Neural progenitor cell (in vitro differentiated cells): ENCODE measurements at regions not wholly inside any gene's neighbourhood (a gene's known extent, or its start where the extent isn't known, plus 50 kb on each side); places are given as distances from the start of the nearest gene placed in this dataset.

Source experiments
- DNase-seq: peaks from one replicate; pipeline ENCODE4 v3.0.0-alpha.2; 2016; ENCODE audit warnings: low spot score
- H2AFZ ChIP-seq: fragments of 200-600 bp; sonication (generic); replicated peaks from 2 replicates; pipeline ENCODE4 v1.6.1; 2016; ENCODE audit warnings: antibody characterized with exemption
- H3F3A ChIP-seq: fragments of 200-600 bp; sonication (generic); 2 replicates; pipeline ENCODE4 v1.6.1; 2016; ENCODE audit warnings: antibody characterized with exemption, low read depth
- H3K27ac ChIP-seq: fragments of 200-600 bp; sonication (generic); 2 replicates; pipeline ENCODE4 v1.5.1; 2016; ENCODE audit warnings: mild to moderate bottlenecking
- H3K27me3 ChIP-seq: fragments of 200-600 bp; sonication (generic); 2 replicates; pipeline ENCODE4 v1.6.1; 2016; ENCODE audit warnings: mild to moderate bottlenecking, moderate library complexity
- H3K36me3 ChIP-seq: fragments of 200-600 bp; sonication (generic); 2 replicates; pipeline ENCODE4 v1.5.1; 2016
- H3K4me1 ChIP-seq: fragments of 200-600 bp; sonication (generic); 2 replicates; pipeline ENCODE4 v1.6.1; 2016; ENCODE audit warnings: mixed run types
- H3K4me2 ChIP-seq: fragments of 200-600 bp; sonication (generic); 2 replicates; pipeline ENCODE4 v1.6.1; 2016
- H3K4me3 ChIP-seq: fragments of 200-600 bp; sonication (generic); 2 replicates; pipeline ENCODE4 v1.5.1; 2016
- H3K79me2 ChIP-seq: fragments of 200-600 bp; sonication (generic); 2 replicates; pipeline ENCODE4 v1.6.1; 2016; ENCODE audit warnings: low read depth
- H3K9ac ChIP-seq: fragments of 200-600 bp; sonication (generic); 2 replicates; pipeline ENCODE4 v1.6.1; 2016
- H3K9me3 ChIP-seq: fragments of 200-600 bp; sonication (generic); 2 replicates; pipeline ENCODE4 v1.5.1; 2016; ENCODE audit warnings: low read depth
- H4K20me1 ChIP-seq: fragments of 200-600 bp; sonication (generic); 2 replicates; pipeline ENCODE4 v1.6.1; 2016; ENCODE audit warnings: low read depth
- H3K27ac Mint-ChIP-seq: 3 replicates; pipeline ENCODE4 v1.8.0; 2021; ENCODE audit warnings: mixed read lengths
- H3K27me3 Mint-ChIP-seq: 2 replicates; pipeline ENCODE4 v1.8.0; 2022; ENCODE audit warnings: low read depth, mild to moderate bottlenecking, inconsistent platforms, moderate library complexity, mixed read lengths; ENCODE audit not compliant: insufficient read depth
- H3K36me3 Mint-ChIP-seq: 3 replicates; pipeline ENCODE4 v1.8.0; 2021; ENCODE audit warnings: mixed read lengths
- H3K4me1 Mint-ChIP-seq: 3 replicates; pipeline ENCODE4 v1.8.0; 2021; ENCODE audit warnings: mixed read lengths
- H3K4me3 Mint-ChIP-seq: 3 replicates; pipeline ENCODE4 v1.8.0; 2021; ENCODE audit warnings: mild to moderate bottlenecking, moderate library complexity, mixed read lengths
- H3K9me3 Mint-ChIP-seq: 3 replicates; pipeline ENCODE4 v1.8.0; 2020; ENCODE audit warnings: mixed read lengths
- EZH2 ChIP-seq: fragments of 200-600 bp; sonication (generic); IDR thresholded peaks from 2 replicates; pipeline ENCODE4 v1.6.1; 2017; ENCODE audit warnings: antibody characterized with exemption, mild to moderate bottlenecking, moderate library complexity
- EZH2phosphoT487 ChIP-seq: fragments of 200-600 bp; sonication (generic); IDR thresholded peaks from 2 replicates; pipeline ENCODE4 v1.6.1; 2017; ENCODE audit warnings: antibody characterized with exemption
- TF ChIP-seq, protein P1 (sequence below): fragments of 200-600 bp; sonication (generic); IDR thresholded peaks from 2 replicates; pipeline ENCODE4 v1.5.1; 2017; ENCODE audit warnings: antibody characterized with exemption, mild to moderate bottlenecking

DNA sequence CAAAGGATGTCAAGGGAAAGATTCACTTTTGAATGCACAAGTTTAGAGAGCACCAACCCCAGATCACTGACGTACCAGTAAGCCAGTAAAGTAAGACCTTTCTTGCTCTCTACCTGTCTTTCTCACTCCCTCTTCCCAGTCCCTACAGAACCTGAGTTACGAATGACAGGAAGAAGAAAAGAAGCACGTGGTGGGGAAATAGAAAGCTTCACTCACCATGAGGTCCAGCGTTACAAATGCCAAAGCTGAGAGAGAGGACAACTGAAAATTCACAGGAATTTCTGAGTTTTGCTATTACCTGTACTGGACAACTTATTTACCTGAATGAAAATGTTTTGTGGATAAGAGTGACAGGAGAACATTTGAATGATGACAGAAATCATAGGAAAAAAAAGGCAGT, 133.2 kb upstream of the GBE1 start:
- peaks cover 13% of the 10 kb centered on the region for H3K4me1 ChIP-seq
- peaks cover 3% of the 10 kb centered on the region for H3K36me3 ChIP-seq
- Mint-ChIP-seq H3K27me3 (no peaks in the 10 kb centered on the region), H3K36me3 (no peaks in the 10 kb centered on the region), H3K4me1 (peaks cover 13% of the 10 kb centered on the region), H3K27ac (no peak overlapping the region), H3K4me3 (no peak overlapping the region), H3K9me3 (no peaks in the 10 kb centered on the region)
- H3K9ac ChIP-seq, result no peak overlapping the region
- TF ChIP-seq EZH2phosphoT487 (no peak), EZH2 (no peak)
- TF ChIP-seq, protein P1, sequence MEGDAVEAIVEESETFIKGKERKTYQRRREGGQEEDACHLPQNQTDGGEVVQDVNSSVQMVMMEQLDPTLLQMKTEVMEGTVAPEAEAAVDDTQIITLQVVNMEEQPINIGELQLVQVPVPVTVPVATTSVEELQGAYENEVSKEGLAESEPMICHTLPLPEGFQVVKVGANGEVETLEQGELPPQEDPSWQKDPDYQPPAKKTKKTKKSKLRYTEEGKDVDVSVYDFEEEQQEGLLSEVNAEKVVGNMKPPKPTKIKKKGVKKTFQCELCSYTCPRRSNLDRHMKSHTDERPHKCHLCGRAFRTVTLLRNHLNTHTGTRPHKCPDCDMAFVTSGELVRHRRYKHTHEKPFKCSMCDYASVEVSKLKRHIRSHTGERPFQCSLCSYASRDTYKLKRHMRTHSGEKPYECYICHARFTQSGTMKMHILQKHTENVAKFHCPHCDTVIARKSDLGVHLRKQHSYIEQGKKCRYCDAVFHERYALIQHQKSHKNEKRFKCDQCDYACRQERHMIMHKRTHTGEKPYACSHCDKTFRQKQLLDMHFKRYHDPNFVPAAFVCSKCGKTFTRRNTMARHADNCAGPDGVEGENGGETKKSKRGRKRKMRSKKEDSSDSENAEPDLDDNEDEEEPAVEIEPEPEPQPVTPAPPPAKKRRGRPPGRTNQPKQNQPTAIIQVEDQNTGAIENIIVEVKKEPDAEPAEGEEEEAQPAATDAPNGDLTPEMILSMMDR, result no peak
- no peak for DNase-seq
- H3K9me3 ChIP-seq, result no peaks in the 10 kb centered on the region
- no peaks in the 10 kb centered on the region for H4K20me1 ChIP-seq
- no peak overlapping the region for H3K27ac ChIP-seq
- H3K27me3 ChIP-seq, result no peaks in the 10 kb centered on the region
- no peak overlapping the region for H3K4me2 ChIP-seq
- no peaks in the 10 kb centered on the region for H3K79me2 ChIP-seq
- H3K4me3 ChIP-seq, result no peak overlapping the region
- H2AFZ ChIP-seq, result no peak overlapping the region
- H3F3A ChIP-seq, result peaks cover 5% of the 10 kb centered on the region

DNA sequence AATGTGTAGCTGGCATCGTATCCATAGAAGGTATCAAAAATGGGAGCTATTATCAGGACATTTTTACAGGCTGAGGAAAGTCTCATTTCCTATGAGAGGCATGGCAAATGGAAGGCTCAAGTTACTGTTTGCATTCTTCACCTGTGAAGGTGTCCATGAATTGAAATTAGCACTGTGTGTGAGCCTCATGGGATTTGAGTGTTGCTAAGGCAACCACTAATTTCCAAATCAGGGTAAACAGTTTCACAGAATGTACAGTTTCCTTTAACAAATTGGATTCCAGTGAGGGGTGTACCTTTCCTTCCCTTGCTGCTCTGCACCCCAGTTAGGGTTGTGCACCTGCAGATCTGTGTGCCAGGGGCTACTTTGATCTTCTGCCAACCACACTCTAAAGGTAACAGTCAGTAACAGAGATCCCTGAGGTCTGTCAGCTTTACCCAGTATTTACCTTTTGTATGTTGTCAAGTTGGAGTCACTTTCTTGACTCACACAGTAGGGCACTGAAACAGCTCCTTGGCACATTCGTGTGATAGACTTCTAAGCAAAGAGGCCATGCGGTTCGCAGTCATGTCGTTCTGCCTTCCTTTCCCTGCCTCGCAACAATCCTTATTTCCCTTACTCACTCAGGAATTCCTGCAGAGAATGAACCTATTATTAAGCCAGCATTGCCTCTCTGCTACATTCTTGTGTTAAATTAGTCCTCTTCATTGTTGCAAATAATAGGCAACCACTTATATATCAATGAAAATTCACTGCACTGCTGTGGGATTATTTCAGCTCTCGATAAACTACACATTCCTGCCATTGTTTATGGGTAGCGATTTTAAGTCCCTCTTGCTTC, 129.8 kb upstream of the GBE1 start:
- H3K4me3 Mint-ChIP-seq, result no peak overlapping the region
- no peaks in the 10 kb centered on the region for H3K9me3 Mint-ChIP-seq
- Histone ChIP-seq H3K4me3 (no peak overlapping the region), H3F3A (peaks cover 5% of the 10 kb centered on the region), H3K27me3 (no peaks in the 10 kb centered on the region), H3K9me3 (no peaks in the 10 kb centered on the region), H3K27ac (peak overlapping the region; percentile 11), H3K4me1 (peaks cover 9% of the 10 kb centered on the region), H3K9ac (no peak overlapping the region), H2AFZ (peak overlapping the region; percentile 60), H3K4me2 (peak overlapping the region; percentile 36), H3K36me3 (peaks cover 3% of the 10 kb centered on the region), H3K79me2 (no peaks in the 10 kb centered on the region), H4K20me1 (no peaks in the 10 kb centered on the region)
- no peak overlapping the region for H3K27ac Mint-ChIP-seq
- no peaks in the 10 kb centered on the region for H3K36me3 Mint-ChIP-seq
- no peaks in the 10 kb centered on the region for H3K27me3 Mint-ChIP-seq
- peaks cover 9% of the 10 kb centered on the region for H3K4me1 Mint-ChIP-seq
- no peak for TF ChIP-seq EZH2phosphoT487
- TF ChIP-seq EZH2, result no peak
- TF ChIP-seq, protein P1, result no peak
- peak; percentile 61 for DNase-seq

DNA sequence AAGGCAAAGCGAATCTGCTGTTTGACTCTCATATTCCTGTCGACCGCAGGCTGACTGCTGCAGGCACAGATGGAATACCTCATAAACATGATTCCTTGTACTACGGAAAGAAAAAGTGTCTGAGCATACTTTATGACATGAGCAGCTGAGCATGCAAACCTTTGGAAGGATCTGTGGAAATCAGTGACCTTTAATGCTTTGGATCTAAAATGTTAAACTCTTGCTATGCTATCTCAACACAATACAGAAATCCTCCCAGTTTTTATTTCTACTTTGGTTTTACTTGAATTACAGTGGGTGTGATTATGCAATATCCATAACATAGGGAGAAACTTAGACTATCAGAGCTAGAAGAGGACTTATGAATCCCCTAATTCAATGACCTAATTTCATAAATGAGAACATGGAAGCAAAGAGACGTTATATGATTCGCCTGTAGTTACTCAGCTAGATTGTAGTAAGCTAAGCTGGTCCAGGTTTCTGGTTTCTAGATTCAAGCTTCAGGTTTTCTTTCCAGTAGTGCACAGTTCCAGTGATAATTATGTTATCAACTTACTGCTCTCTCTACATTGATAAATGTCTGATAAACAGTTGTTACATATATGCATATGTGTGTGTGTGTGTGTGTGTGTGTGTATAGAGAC, 127.6 kb upstream of the GBE1 start:
- no peak overlapping the region for H2AFZ ChIP-seq
- H3K4me2 ChIP-seq, result no peak overlapping the region
- TF ChIP-seq EZH2phosphoT487, result no peak
- TF ChIP-seq EZH2, result no peak
- TF ChIP-seq, protein P1, result no peak
- no peaks in the 10 kb centered on the region for H4K20me1 ChIP-seq
- H3K4me1 Mint-ChIP-seq, result peaks cover 9% of the 10 kb centered on the region
- peaks cover 5% of the 10 kb centered on the region for H3F3A ChIP-seq
- no peak overlapping the region for H3K9ac ChIP-seq
- no peak for DNase-seq
- no peak overlapping the region for H3K4me3 ChIP-seq
- peaks cover 3% of the 10 kb centered on the region for H3K36me3 ChIP-seq
- no peaks in the 10 kb centered on the region for H3K27me3 Mint-ChIP-seq
- H3K4me1 ChIP-seq, result peaks cover 9% of the 10 kb centered on the region
- no peaks in the 10 kb centered on the region for H3K79me2 ChIP-seq
- no peak overlapping the region for H3K4me3 Mint-ChIP-seq
- no peaks in the 10 kb centered on the region for H3K9me3 ChIP-seq
- H3K27ac ChIP-seq, result no peak overlapping the region
- H3K27ac Mint-ChIP-seq, result no peak overlapping the region
- H3K9me3 Mint-ChIP-seq, result no peaks in the 10 kb centered on the region
- H3K36me3 Mint-ChIP-seq, result no peaks in the 10 kb centered on the region
- H3K27me3 ChIP-seq, result no peaks in the 10 kb centered on the region
